MV-4-11 (cell line): ENCODE measurements at regions not wholly inside any gene's neighbourhood (a gene's known extent, or its start where the extent isn't known, plus 50 kb on each side); places are given as distances from the start of the nearest gene placed in this dataset.
"Not testable (repeated sequence)": the region's sequence is repeated elsewhere in the genome, so short reads cannot be mapped to it uniquely, and the experiment has no call there.

Experiments used
- DNase-seq: peaks from one replicate; lab custom pipeline; 2025; lab: John Stamatoyannopoulos, UW

DNA sequence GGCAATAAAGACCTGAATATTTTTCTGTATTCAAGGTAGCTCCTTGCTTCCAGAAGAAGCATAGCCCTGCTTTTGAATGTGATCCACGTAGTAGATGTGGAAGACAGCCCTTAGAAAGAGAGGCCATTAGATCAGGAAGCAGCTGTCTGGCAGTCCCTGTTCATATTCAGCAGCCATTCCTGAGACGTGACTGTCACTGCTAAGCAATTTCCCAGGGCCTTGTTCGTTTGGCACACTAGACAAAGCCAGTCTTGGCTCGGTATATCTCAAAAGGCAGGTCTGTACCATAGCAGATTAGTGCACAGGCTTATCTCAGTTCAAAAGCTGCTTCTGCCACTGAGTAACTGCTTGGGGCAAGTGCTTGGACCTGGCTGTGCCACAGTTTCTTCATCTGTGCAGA lies 287.8 kb upstream of the MCTP2 start:
- DNase-seq: no peak

DNA sequence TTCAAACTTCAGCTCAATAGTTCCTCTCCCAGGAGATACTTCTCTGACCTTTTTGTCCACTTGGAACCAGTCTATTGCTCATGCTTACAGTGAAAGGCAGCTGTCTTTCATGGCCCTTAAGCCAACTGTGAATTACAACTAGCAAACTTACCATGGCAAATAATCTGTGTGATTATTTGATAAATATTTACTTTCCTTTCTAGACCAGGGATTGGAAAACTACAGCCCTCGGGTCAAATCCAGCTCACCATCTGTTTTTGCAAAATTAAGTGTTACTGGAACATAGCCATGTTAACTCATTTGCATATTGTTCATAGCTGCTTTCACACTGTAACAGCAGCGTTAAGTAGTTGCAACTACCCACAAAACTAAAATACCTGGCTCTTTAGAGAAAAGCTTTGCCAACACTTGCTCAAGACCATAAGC lies 289.1 kb upstream of the MCTP2 start:
- no peak for DNase-seq

DNA sequence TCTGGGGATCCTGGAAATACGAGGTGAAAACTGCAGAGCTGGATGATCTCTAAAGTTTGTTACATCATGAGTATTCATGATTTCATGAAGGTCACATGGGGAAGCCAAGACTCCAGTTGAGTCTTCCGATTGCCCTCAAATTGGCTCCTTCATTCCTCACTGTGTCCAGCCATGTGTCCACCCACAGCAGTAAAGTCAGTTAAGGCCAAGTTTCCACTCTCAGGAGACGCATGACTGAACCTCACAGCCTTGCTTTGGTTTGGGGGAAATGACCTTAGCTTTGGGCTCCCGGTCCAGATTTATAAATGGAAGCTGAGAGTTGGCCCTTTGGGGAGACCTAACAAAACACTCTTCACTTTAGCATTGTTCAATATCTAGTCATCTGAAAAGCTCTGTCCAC lies 289.7 kb upstream of the MCTP2 start:
- DNase-seq: no peak

DNA sequence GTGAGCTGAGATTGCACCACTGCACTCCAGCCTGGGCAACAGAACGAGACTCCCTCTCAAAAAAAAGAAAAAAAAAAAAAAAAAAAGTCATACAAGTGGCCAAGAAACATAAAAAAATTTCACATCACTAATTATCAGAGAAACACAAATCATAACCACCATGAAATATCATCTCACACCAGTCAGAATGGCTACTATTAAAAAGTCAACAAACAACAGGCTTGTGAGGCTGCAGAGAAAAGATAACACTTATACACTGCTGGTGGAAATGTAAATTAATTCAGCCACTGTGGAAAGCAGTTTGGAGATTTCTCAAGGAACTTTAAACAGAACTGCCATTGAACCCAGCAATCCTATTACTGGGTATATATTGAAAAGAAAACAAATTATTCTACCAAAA lies 291.1 kb upstream of the MCTP2 start:
- DNase-seq: no peak

DNA sequence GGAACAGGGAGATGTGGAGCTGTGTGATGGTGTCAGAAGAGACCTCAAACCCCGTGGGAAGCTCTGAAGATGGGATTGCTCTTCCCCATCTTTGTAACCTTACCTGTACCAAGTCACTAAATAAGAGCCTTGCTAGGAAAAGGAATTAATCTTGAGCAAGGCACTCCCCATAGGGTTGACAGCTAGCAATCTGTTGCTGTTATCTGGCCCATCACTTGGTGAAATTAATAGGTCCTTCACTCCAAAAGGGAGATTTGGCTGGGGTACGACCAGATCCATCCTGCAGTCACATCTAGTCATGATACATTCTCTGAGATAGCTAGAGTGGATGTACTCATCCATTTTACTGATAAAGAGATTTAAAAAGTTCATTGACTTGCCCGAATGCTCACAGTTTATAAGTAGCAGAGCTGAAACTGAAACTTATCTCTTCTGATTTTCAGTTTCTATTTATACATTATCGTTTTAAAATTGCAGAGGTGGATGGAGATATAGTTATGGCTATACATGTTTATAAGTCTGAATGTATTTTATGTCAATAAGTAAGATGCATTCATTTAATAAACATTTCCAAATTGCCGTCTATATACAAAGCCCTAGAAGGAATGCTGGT lies 299.1 kb upstream of the MCTP2 start:
- no peak for DNase-seq

DNA sequence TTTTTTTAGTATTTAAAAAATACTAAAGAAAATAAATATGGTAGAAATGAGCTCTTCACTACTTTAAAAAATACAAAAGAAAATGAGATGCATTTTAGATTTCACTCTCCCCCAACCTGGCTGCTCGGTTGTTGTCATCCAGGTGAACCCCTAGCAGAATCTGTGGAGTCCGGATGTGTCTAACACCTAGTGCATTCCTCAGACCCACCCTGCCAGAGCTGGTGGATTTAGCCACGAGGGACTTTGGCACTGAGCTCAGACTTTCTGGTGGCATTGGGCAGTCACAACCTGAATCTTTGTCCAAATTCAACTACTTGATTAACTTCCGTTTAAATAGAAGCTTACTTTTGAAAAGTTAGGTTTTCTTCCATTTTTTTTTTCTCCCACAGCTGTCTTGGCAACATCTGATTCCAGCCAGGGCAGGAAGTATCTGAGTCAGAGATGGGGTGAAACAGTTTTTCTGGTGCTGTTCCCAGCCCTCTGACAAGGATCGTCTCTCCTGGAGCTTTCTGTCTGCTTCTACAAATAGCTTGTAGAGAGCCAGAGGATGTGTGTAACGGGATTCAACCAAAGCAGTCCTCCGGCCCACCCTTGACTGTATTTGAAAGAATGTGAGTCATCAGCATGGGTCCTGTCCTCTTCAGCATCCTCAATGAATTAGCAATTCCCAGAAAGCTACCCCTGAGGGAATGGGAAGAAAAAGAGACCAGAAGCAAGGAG lies 301.8 kb upstream of the MCTP2 start:
- no peak for DNase-seq

DNA sequence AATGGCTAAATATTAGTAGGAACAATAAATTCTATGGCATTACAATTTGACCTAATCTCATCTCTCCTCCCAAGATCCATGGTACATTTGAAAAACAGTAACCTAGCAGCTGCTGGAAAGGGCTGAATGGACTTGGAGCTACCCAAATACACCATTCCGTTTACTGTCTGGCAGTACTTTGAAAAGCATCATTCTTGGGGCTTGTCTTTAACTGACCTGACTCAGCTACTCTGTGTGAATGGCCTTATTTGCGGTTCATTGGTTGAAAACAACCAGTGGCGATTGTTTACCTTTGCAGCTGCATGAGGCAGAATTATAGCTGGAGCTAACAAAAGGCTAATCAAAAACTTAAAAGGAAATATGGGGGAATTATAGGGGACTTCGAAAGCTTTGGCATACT lies 311.2 kb upstream of the MCTP2 start:
- no peak for DNase-seq

DNA sequence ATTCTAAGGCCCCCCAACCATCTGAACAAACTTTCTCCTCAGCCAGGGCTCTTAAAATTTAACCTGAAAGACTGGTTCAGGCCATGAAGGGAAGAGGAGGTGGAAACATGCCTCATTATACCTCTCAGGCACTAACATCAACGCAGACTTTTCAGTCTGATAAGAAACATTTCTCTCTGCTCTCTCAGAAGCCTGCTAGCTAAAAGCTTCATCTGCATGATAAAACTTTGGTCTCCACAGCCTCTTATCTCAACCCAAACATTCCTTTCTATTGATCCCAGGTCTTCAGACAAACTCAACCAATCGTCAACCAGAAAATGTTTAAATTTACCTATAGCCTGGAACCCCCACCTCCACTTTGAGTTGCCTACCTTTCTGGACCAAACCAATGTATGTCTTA lies 312.6 kb upstream of the MCTP2 start:
- DNase-seq: not testable (repeated sequence)

DNA sequence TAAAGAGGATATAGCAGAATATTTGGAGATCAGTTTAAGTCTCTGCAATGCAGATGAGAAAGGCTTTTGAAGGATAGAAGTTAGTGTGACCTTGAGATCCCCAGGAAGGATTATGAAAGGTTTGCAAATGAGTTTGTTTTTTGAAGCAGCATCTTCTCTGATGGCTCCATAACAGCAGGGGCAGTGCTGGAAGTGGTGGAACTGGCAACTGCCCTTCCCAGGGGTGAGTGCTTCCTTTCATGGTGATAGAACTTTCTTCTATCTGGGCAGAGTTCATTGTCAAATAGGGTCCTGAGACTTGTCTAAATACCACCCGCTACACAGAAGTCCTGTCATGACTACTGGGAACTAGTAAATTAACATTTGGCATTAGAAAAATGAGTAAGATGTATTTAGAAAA lies 314.2 kb upstream of the MCTP2 start:
- DNase-seq: no peak

DNA sequence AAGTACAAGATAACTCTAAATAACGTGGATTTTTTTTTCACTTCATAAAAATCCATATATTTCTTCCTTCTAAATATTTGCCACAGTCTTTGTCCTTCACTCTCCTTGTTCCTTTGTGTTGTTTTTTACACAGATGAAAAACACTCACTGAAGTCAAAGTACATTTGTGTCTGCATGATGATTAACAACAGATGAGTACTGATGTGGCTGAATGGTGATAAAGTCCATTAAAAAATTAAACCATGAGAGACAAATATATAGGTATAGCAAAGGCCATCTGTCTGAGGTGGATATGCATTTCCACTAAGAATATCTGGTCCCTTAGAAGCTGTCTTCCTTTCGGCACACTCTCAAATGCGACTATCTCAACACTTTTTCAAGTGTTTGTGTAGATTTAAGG lies 317.5 kb upstream of the MCTP2 start:
- no peak for DNase-seq

DNA sequence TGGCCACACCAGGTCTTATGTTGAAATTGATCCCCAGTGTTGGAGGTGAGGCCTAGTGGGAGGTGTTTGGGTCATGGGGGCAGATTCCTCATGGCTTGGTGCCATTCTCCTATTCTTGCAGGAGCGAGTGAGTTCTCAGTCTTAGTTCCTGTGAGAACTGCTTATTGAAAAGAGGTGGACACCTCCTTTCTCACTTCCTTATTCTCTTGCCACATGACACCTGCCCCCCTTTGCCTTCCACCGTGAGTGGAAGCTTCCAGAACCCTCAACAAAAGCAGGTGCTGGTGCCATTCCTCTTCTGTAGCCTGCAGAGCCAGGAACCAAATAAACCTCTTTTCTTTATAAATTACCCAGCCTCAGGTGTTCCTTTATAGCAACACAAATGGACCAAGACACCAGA lies 318.1 kb upstream of the MCTP2 start:
- DNase-seq: no peak

DNA sequence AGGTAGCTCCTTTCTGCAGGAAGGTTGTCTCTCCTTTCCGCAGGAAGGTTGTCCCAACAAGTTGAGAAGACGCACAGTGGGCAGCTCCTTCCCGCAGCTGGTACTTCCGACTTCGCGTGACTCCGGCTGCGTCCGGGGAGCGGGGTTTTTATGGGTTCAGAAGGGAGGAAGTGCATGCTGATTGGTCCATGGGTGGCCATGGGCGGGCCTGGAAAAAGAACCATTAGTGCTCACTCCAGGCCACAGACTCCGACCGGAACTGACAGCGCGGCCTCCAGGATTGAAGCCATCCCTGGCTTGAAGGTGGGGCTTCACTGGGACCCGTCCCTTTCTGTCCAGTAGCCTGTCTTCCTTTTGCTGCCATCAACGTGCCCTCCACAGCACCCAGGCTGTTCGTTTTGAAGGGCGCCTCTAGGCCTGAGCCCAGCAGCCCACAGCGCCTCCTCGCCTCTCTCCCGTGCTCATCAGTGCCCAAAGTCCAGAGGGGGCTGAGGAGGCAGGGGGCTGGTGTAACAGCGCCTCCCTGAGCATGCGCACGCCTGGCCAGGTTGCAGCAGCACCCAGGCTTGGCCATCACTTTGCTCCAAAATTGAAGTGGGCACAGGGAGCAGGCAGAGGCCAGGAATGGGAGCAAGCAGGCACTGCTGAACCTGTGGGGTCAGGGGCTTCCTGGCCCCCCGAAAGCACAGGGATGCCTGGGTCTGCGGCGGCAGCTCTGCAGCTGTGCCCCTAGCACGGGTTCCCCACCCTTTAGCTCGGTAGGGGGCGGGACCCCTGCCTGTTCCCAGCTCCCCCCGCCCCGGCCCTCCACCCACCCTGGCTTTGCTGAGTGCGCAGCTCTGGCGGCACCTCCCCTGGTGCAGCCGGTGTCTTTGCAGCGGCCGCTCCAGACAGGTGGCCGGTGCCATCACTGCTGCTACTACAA lies 330.6 kb upstream of the MCTP2 start:
- DNase-seq: no peak

DNA sequence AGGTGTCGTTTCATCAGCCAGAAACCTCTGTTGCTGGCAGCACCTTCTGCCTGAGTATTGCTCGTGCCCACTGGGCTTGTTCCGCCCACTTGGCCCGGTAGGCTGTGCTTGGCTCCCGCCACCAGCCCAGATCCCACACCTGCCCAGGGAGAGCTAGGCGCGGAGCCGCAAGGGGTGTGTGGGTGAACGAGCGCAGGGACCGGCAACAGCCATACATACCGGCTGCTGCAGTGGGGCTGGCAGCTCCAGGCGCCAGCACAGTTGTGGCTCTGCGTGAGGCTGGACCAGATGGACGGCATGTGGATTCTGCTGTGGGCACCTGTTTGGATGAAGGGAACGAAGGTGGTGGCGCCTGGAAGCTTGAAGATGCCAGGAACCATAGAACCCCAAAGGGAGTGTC lies 331.5 kb upstream of the MCTP2 start:
- DNase-seq: no peak

DNA sequence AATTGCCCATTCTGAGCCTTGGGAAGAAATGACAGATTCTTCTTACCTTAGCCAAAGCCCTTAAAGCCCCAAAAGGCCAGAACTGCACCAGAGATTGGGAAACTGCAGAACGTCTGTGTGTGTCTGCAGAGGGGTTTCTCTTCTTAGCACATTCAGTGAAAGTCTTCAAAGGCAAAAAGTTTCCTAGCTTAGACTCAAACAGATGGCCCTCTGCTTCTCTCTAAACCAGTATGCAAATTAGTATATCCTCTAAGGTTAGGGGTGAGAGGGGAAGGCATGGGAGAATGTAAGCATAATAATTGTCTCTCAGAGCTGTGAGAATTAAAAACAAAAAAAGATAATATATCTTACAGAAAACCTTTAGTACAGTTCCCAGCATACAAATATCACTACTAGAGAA lies 334.0 kb upstream of the MCTP2 start:
- no peak for DNase-seq

DNA sequence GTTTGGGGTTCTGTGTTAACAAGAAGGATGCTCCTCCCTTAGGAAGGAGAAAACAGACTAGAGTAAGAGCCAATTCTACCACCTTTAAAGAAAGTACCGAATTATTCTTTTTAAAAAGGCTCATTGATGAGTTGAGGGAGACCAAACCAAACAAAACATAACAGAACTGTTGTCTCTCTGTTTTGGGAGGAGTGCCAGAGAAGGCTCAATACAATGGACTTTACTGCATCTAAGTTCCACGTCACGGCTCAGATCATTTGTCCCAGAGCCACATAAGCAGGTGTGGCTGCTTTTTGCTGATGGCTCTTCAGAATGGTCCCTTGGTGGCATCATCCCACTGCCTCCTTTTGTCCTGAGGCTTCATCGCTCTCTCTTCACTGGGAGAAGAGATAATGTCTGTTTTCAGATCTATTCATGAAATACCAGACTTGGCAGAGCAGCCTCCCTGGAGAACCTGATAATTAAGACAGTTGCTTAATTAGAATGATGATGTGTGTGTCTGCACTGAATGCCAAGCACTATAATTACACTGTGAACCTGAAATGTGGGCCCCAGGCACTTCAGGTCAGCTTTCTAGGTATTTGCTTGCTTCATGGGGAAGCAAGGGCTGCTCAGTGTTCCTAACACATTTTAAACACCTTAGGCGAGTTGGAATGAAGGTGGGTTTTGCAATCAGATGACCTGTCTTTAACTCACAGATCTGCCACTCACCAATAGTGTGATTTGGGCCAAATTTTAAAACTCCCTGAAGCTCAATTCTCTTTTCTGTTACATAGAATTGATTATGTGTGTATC lies 335.2 kb upstream of the MCTP2 start:
- no peak for DNase-seq

DNA sequence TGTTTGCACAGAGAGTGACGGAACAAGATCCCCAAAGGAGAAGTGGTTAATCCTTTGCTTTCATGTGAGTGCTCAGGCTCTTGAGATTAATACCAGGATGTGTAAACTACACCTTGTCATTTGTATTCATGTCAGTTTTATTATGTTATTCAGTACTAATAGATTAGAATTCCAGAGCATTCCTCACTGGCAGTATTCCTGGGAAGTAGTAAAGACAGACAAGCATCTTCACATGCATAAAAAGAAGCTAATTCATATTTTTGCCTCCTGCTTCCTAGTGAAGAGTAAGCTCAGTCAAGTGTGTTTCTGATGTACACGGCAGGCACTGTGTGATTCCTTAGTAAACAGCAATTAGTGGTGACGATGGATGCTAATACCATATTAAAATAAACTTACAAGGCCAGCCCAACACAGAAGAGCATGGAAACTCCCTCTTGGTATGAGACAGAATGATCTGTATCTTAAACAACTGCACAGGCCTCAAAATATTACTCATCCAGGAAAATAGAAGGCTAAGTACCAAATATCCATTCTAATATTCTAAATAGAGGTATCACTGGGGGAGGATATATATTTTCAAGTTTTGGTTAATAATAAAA lies 336.8 kb upstream of the MCTP2 start:
- DNase-seq: no peak

DNA sequence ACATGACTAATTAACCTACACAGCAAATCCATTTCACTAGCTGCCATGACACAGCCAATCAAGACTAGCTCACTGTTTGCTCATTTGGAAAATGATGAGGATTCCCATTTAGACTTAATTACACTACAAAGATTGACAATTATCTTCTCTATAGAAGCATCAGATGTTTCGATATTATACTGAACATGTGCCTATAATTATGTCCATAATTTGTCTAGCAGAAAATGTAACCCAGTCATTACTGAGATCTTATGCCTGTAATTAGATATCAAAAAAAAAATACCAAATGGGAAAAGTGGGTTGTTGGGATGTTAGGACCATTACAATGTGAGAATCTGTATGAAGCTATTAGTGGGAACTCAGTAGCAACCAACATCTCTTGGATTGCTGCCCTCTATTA lies 344.2 kb upstream of the MCTP2 start:
- DNase-seq: no peak

DNA sequence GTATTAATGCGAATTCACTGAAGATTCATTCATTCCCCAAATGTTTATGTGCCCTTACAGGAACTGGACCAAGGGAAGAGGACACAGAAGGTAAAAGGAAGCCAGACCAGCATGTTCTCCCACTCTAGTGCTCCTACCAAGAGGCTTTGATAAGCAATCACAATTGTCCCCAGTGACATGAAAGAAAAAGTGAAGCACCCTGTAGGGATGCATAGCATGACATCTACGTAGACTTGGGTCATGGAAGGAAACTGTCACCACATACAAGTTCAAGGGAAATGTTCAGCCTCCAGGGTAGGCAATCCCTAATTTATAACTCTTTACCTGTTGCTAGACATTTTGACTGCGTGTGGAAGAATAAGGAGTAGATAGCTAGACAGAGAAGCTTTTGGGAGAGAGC lies 348.6 kb upstream of the MCTP2 start:
- no peak for DNase-seq

DNA sequence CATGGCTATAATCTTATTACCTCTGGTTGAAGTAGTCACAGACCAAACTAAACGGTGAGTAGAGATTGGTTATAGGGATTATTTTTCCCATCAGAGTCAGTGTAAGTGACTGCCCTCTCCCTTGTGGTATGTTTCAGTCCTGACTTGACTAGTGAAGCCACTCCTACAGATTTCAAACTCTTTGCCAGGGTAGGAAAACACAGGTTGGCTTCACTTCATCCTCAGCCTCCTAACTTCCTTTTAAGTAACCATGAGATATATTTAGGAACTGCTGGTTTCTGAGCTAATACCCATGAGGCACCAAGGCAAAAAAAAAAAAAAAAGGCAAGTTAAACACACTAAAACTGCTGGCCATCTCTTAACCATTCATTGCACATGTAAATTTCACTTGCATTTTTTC lies 349.2 kb upstream of the MCTP2 start:
- peak; percentile 23 for DNase-seq

DNA sequence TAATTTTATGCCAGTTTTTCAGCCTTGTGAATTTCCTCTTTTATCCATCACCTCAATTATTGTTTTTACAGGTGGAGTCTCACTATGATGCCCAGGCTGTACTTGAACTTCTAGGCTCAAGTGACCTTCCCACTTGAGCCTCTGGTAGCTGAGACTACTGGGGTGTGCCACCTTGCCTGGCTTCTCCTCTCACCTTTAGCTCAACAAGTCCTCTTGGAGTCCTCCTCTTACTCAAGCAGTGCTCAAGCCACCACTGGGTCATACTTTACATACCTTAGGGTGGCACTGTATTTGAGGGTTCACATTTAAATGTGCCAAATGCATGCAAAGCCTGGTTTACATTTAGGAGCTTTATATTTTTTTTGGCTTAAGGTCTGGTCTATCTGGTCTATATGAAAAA lies 350.1 kb upstream of the MCTP2 start:
- DNase-seq: no peak

DNA sequence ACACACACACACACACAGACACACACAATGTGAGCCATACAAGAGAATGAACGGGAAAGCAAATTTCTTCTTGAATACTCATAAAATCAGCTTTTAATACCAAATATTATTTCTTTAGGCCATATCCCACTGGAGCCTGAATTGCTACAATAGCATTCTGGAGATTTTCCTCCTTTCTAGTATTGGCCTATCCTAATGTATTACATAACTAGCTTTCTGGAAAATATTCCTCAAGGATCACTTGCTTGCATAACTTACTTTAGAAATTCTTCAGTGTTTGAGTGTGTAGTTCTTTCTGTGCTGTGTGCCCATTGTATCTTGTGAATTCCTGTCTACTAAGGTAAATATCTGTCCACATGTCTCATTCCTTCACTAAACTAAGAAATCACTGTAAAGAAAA lies 351.0 kb upstream of the MCTP2 start:
- no peak for DNase-seq

DNA sequence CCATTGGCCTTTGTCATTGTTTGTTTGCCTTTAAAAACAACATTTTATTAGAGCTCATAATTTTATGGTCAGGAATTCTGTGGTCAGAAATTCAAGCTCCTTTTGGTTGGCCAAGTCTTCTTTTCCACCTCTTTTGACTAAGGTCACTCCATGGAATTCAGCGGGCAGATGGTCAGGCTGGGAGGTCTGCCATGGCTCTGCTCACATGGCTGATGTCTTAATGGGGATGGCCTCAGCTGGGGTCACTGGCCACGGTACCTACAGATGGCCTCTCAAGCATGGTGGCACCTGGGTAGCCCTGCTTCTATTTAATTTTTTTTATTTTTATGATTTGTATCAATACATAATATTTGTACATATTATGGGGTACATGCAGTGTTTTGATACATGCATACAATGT lies 360.8 kb upstream of the MCTP2 start:
- no peak for DNase-seq
